RKO (cell line): ENCODE measurements at regions not wholly inside any gene's neighbourhood (a gene's known extent, or its start where the extent isn't known, plus 50 kb on each side); places are given as distances from the start of the nearest gene placed in this dataset.

ENCODE experiments used
- DNase-seq: peaks from one replicate; pipeline ENCODE4 v3.0.0-alpha.2; 2016; ENCODE audit warnings: low spot score

- no peak for DNase-seq
Observed at GRCh38 chr1:67616394-67616985, 68.5 kb upstream of the GADD45A start.

- no peak for DNase-seq
Observed at GRCh38 chr1:67618285-67619018, 66.5 kb upstream of the GADD45A start.

DNA sequence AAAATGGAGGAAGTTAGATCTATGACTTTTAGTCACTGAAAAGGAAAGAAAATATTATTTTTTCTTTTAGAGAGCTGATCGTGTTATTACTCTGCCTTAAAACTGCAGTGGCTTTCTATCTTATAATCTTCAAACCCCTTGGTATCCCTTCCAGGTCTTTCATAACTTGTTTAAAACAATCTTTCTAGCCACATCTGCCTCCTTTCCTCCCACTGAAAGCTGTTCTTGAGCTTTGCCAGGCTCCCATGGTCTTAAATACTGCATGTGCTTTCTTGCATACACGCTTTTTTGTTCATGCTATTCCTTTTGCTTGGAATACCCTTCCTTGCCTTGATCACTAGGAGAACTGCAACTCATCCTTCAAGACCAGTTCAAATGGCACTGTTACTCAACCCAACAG, 65.9 kb upstream of the GADD45A start:
- DNase-seq: no peak

GRCh38 chr1:67623906-67624305, 61.1 kb upstream of the GADD45A start:
- no peak for DNase-seq

GRCh38 chr1:67624680-67625079, 60.3 kb upstream of the GADD45A start:
- no peak for DNase-seq

GRCh38 chr1:67626090-67626860, 58.7 kb upstream of the GADD45A start:
- peak; percentile 58 for DNase-seq

- DNase-seq: no peak
Observed at GRCh38 chr1:67626861-67627235, 58.2 kb upstream of the GADD45A start.

GRCh38 chr1:67627336-67627735, 57.7 kb upstream of the GADD45A start:
- DNase-seq: no peak

GRCh38 chr1:67627906-67628305, 57.1 kb upstream of the GADD45A start:
- no peak for DNase-seq

- no peak for DNase-seq
Observed at GRCh38 chr1:67629370-67630075, 55.5 kb upstream of the GADD45A start.

GRCh38 chr1:67630438-67631045, 54.5 kb upstream of the GADD45A start:
- no peak for DNase-seq

DNA sequence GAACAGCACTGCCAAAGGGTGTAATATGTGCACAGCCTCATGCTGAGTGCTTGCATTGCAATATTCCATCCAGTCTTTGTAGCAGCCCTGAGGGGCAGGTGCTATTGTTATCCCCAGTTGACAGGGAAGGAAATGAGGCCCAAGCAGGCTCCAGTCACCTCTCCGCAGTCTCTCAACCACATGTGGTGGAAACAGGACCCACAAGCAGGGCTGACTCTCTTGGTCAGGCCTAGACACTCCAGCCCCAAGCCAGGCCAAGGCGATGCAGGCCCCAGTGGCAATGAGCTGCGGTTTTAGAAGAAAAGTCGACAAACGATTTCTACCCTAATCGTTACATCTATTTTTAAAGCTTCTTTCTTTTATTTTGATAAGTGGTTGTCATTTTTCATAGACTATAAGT, 52.6 kb upstream of the GADD45A start:
- no peak for DNase-seq

DNA sequence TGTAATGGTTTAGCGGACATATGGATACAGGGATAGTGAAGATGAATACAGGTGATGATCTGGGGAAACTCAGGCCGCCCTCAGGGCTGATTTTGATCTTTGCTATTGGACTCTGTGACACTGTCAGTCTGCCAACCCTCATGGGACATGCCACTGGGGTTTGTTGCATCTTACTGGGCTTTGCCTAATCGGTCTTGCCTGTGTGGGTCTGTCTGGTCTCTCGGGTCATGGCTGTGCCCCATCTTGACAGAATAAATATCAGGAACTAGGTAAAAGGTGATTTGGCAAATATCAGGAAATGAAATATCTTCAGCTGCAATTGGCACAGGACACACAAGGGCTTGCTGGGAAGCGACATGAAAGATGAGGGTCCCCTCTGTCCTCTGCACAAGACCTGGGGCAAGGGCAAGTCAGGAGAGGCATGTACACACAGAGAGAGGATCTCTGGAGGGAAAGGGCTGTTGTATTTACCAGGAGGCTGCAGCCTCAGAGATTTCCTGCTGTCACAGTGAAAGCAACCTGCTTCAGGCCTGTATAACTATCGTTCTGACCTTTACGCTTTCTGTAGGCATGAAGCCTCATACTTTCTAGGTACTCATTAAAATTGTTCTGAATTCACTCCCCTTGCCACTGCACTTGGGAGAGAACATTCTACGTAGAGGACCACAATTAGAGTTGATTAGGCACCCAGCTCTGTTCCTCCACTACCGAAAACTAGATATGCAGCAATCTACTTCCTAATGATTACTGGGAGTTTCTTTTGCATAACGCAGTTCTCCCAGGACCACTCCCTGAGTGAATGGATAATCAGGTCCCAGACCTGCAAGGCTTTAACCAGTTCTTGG, 52.0 kb upstream of the GADD45A start:
- DNase-seq: no peak

GRCh38 chr1:67634396-67634935, 50.5 kb upstream of the GADD45A start:
- DNase-seq: no peak

- no peak for DNase-seq
Observed at GRCh38 chr1:67635055-67635809, 49.8 kb upstream of the GADD45A start.
